ENCODE measurements at regions not wholly inside any gene's neighbourhood (a gene's known extent, or its start where the extent isn't known, plus 50 kb on each side); places are given as distances from the start of the nearest gene placed in this dataset.

GRCh38 chr15:93846148-93846547 is 385.2 kb upstream of the MCTP2 start:
- no peak for ATAC-seq (ENCODE audit: low FRiP score)
- DNase-seq (ENCODE audit: low spot score): no peak
- TF ChIP-seq CTCF (IDR thresholded peaks at IDR 0.05): no peak

- no peak for ATAC-seq (ENCODE audit: low FRiP score)
- TF ChIP-seq CTCF (IDR thresholded peaks at IDR 0.05): no peak
- DNase-seq (ENCODE audit: low spot score): no peak
Observed at GRCh38 chr15:93837450-93837849, 393.9 kb upstream of the MCTP2 start.

- DNase-seq (ENCODE audit: low spot score): no peak
- no peak for ATAC-seq (ENCODE audit: low FRiP score)
- TF ChIP-seq CTCF (IDR thresholded peaks at IDR 0.05): no peak
Observed at GRCh38 chr15:93835344-93835743, 396.0 kb upstream of the MCTP2 start.

GRCh38 chr15:93831641-93832040 is 399.7 kb upstream of the MCTP2 start:
- TF ChIP-seq CTCF (IDR thresholded peaks at IDR 0.05): no peak
- ATAC-seq (ENCODE audit: low FRiP score): no peak
- DNase-seq (ENCODE audit: low spot score): no peak

- no peak for ATAC-seq (ENCODE audit: low FRiP score)
- DNase-seq (ENCODE audit: low spot score): no peak
- no peak for TF ChIP-seq CTCF (IDR thresholded peaks at IDR 0.05)
Observed at GRCh38 chr15:93830221-93831080, 400.9 kb upstream of the MCTP2 start.

GRCh38 chr15:93829115-93829870 is 402.1 kb upstream of the MCTP2 start:
- ATAC-seq (ENCODE audit: low FRiP score) (peak; percentile 98), DNase-seq (ENCODE audit: low spot score) (no peak)
- no peak for TF ChIP-seq CTCF (IDR thresholded peaks at IDR 0.05)
